Esophagus squamous epithelium (tissue), 4 donors: ENCODE measurements at regions not wholly inside any gene's neighbourhood (a gene's known extent, or its start where the extent isn't known, plus 50 kb on each side); places are given as distances from the start of the nearest gene placed in this dataset.

Source experiments
- CTCF ChIP-seq, 6 experiments: fragments of 450-650 bp in 4 of 6; fragments of 200-600 bp in 2 of 6; sonication (generic) in 2 of 6; IDR thresholded peaks; one replicate each; pipeline ENCODE4 v1.5.1; 2016 to 2019; ENCODE audit warnings: antibody characterized with exemption in 6 of 6, mild to moderate bottlenecking in 4 of 6, moderate library complexity in 4 of 6
- POLR2A ChIP-seq, 4 donors: fragments of 450-650 bp; IDR thresholded peaks; one replicate each; pipeline ENCODE4 v1.6.1; 2017; ENCODE audit warnings: antibody characterized with exemption in 4 of 4, mild to moderate bottlenecking in 4 of 4, moderate library complexity in 3 of 4

- TF ChIP-seq CTCF (IDR thresholded peaks at IDR 0.05): no peak
- TF ChIP-seq POLR2A (IDR thresholded peaks at IDR 0.05): no peak
These were observed 259.8 kb upstream of the CXCR4 start for GRCh38 chr2:136377423-136378382.
